ENCODE measurements at regions not wholly inside any gene's neighbourhood (a gene's known extent, or its start where the extent isn't known, plus 50 kb on each side); places are given as distances from the start of the nearest gene placed in this dataset.

- H3K27me3 ChIP-seq (ENCODE audit: insufficient read depth, low read length): no peaks in the 10 kb centered on the region
- H3K4me3 ChIP-seq (ENCODE audit: low read depth, low read length): no peak overlapping the region
- H3K9me3 ChIP-seq (ENCODE audit: insufficient read depth, low read depth, low read length): no peaks in the 10 kb centered on the region
- H2AFZ ChIP-seq (ENCODE audit: insufficient read depth, low read length, poor library complexity): no peak overlapping the region
- H3K79me2 ChIP-seq (ENCODE audit: control insufficient read depth, insufficient read depth, low read length, poor library complexity): no peaks in the 10 kb centered on the region
- no peak overlapping the region for H3K4ac ChIP-seq (ENCODE audit: low read depth, low read length)
- H3K23ac ChIP-seq (ENCODE audit: low read length): no peak overlapping the region
- no peak overlapping the region for H3K14ac ChIP-seq (ENCODE audit: low read length)
- H2BK12ac ChIP-seq (ENCODE audit: low read length): no peak overlapping the region
- H2BK120ac ChIP-seq (ENCODE audit: insufficient read depth, low read length, poor library complexity): no peak overlapping the region
- WGBS (ENCODE audit: extremely low coverage, insufficient coverage, insufficient read length): no CpG with 5 or more reads among the region's 2 CpGs
- no peak overlapping the region for H3K27ac ChIP-seq (ENCODE audit: low read depth, low read length)
- H3K4me1 ChIP-seq (ENCODE audit: control insufficient read depth in 1 of 2, insufficient read depth in 2 of 2, low read length in 2 of 2): no peaks in the 10 kb centered on the region
- H3K9ac ChIP-seq (ENCODE audit: low read length): no peak overlapping the region
- H3K36me3 ChIP-seq (ENCODE audit: control insufficient read depth in 1 of 2, insufficient read depth in 2 of 2, low read length in 2 of 2): no peaks in the 10 kb centered on the region
- H2BK5ac ChIP-seq (ENCODE audit: low read depth, low read length, poor library complexity): no peak overlapping the region
- H4K91ac ChIP-seq (ENCODE audit: low read depth, low read length): no peak overlapping the region
- H2AK5ac ChIP-seq (ENCODE audit: low read length): no peak overlapping the region
- H3K4me2 ChIP-seq (ENCODE audit: low read length): no peak overlapping the region
- H4K12ac ChIP-seq (ENCODE audit: low read depth, low read length): no peak overlapping the region
- H3K18ac ChIP-seq (ENCODE audit: low read length): no peak overlapping the region
- no peak overlapping the region for H4K8ac ChIP-seq (ENCODE audit: low read depth, low read length)
- DNase-seq: no peak
- no peaks in the 10 kb centered on the region for H3K79me1 ChIP-seq (ENCODE audit: low read length)
These were observed 139.6 kb upstream of the ZBTB20 start for GRCh38 chr3:115286529-115287197.

- Histone ChIP-seq H3K27ac (ENCODE audit: low read depth, low read length) (no peak overlapping the region), H3K79me1 (ENCODE audit: low read length) (no peaks in the 10 kb centered on the region), H3K14ac (ENCODE audit: low read length) (no peak overlapping the region), H2AFZ (ENCODE audit: insufficient read depth, low read length, poor library complexity) (no peak overlapping the region), H3K36me3 (ENCODE audit: control insufficient read depth in 1 of 2, insufficient read depth in 2 of 2, low read length in 2 of 2) (no peaks in the 10 kb centered on the region), H3K27me3 (ENCODE audit: insufficient read depth, low read length) (no peaks in the 10 kb centered on the region), H4K91ac (ENCODE audit: low read depth, low read length) (no peak overlapping the region), H3K23ac (ENCODE audit: low read length) (no peak overlapping the region), H3K79me2 (ENCODE audit: control insufficient read depth, insufficient read depth, low read length, poor library complexity) (no peaks in the 10 kb centered on the region), H3K9me3 (ENCODE audit: insufficient read depth, low read depth, low read length) (no peaks in the 10 kb centered on the region), H2BK12ac (ENCODE audit: low read length) (no peak overlapping the region), H3K4me1 (ENCODE audit: control insufficient read depth in 1 of 2, insufficient read depth in 2 of 2, low read length in 2 of 2) (no peaks in the 10 kb centered on the region), H3K4me2 (ENCODE audit: low read length) (no peak overlapping the region), H2BK5ac (ENCODE audit: low read depth, low read length, poor library complexity) (no peak overlapping the region), H2AK5ac (ENCODE audit: low read length) (no peak overlapping the region), H3K18ac (ENCODE audit: low read length) (no peak overlapping the region), H3K4ac (ENCODE audit: low read depth, low read length) (no peak overlapping the region), H4K8ac (ENCODE audit: low read depth, low read length) (no peak overlapping the region), H3K4me3 (ENCODE audit: low read depth, low read length) (no peak overlapping the region), H4K12ac (ENCODE audit: low read depth, low read length) (no peak overlapping the region), H2BK120ac (ENCODE audit: insufficient read depth, low read length, poor library complexity) (no peak overlapping the region), H3K9ac (ENCODE audit: low read length) (no peak overlapping the region)
- WGBS (ENCODE audit: extremely low coverage, insufficient coverage, insufficient read length): no CpG with 5 or more reads among the region's 2 CpGs
- DNase-seq: no peak
These were observed 140.1 kb upstream of the ZBTB20 start for GRCh38 chr3:115287198-115287597.

DNA sequence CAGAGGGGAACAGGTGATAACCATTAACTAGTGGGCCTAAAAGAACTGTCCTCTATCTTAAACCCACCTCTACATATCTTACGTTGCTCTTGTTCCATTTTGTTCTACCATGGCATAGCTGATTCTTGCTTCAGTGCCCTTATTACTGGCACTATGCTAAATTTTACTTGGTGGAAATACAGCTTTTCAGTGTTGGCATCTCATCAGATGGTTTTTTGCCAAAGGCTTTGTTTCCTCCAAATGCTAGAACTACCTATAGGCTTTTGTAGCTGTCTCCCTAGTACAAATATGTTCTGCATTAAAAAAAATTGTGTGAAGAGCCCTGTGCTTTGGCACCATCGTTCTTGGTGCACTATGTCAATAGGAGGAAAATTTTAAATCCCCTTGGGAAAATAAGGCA lies 145.0 kb upstream of the ZBTB20 start:
- H3K9me3 ChIP-seq (ENCODE audit: insufficient read depth, low read depth, low read length): no peaks in the 10 kb centered on the region
- no peak overlapping the region for H2AK5ac ChIP-seq (ENCODE audit: low read length)
- H2AFZ ChIP-seq (ENCODE audit: insufficient read depth, low read length, poor library complexity): no peak overlapping the region
- H3K14ac ChIP-seq (ENCODE audit: low read length): no peak overlapping the region
- no peaks in the 10 kb centered on the region for H3K27me3 ChIP-seq (ENCODE audit: insufficient read depth, low read length)
- no peak overlapping the region for H3K23ac ChIP-seq (ENCODE audit: low read length)
- H2BK12ac ChIP-seq (ENCODE audit: low read length): no peak overlapping the region
- H4K8ac ChIP-seq (ENCODE audit: low read depth, low read length): no peak overlapping the region
- no CpG with 5 or more reads among the region's 2 CpGs for WGBS (ENCODE audit: extremely low coverage, insufficient coverage, insufficient read length)
- no peak overlapping the region for H3K4ac ChIP-seq (ENCODE audit: low read depth, low read length)
- no peak overlapping the region for H2BK120ac ChIP-seq (ENCODE audit: insufficient read depth, low read length, poor library complexity)
- H3K27ac ChIP-seq (ENCODE audit: low read depth, low read length): no peak overlapping the region
- no peaks in the 10 kb centered on the region for H3K79me1 ChIP-seq (ENCODE audit: low read length)
- no peak overlapping the region for H3K4me3 ChIP-seq (ENCODE audit: low read depth, low read length)
- no peak overlapping the region for H3K4me2 ChIP-seq (ENCODE audit: low read length)
- no peak for DNase-seq
- H3K79me2 ChIP-seq (ENCODE audit: control insufficient read depth, insufficient read depth, low read length, poor library complexity): no peaks in the 10 kb centered on the region
- H3K9ac ChIP-seq (ENCODE audit: low read length): no peak overlapping the region
- H3K36me3 ChIP-seq (ENCODE audit: control insufficient read depth in 1 of 2, insufficient read depth in 2 of 2, low read length in 2 of 2): no peaks in the 10 kb centered on the region
- no peak overlapping the region for H4K12ac ChIP-seq (ENCODE audit: low read depth, low read length)
- no peak overlapping the region for H3K18ac ChIP-seq (ENCODE audit: low read length)
- no peak overlapping the region for H4K91ac ChIP-seq (ENCODE audit: low read depth, low read length)
- H3K4me1 ChIP-seq (ENCODE audit: control insufficient read depth in 1 of 2, insufficient read depth in 2 of 2, low read length in 2 of 2): no peaks in the 10 kb centered on the region
- no peak overlapping the region for H2BK5ac ChIP-seq (ENCODE audit: low read depth, low read length, poor library complexity)

GRCh38 chr3:115292677-115293165 lies 145.6 kb upstream of the ZBTB20 start:
- Histone ChIP-seq H3K27ac (ENCODE audit: low read depth, low read length) (no peak overlapping the region), H4K8ac (ENCODE audit: low read depth, low read length) (no peak overlapping the region), H2BK5ac (ENCODE audit: low read depth, low read length, poor library complexity) (no peak overlapping the region), H2BK120ac (ENCODE audit: insufficient read depth, low read length, poor library complexity) (no peak overlapping the region), H3K4ac (ENCODE audit: low read depth, low read length) (no peak overlapping the region), H3K4me1 (ENCODE audit: control insufficient read depth in 1 of 2, insufficient read depth in 2 of 2, low read length in 2 of 2) (no peaks in the 10 kb centered on the region), H3K27me3 (ENCODE audit: insufficient read depth, low read length) (no peaks in the 10 kb centered on the region), H3K79me1 (ENCODE audit: low read length) (no peaks in the 10 kb centered on the region), H3K4me3 (ENCODE audit: low read depth, low read length) (no peak overlapping the region), H3K9me3 (ENCODE audit: insufficient read depth, low read depth, low read length) (no peaks in the 10 kb centered on the region), H2BK12ac (ENCODE audit: low read length) (no peak overlapping the region), H3K79me2 (ENCODE audit: control insufficient read depth, insufficient read depth, low read length, poor library complexity) (no peaks in the 10 kb centered on the region), H3K4me2 (ENCODE audit: low read length) (no peak overlapping the region), H3K9ac (ENCODE audit: low read length) (no peak overlapping the region), H4K91ac (ENCODE audit: low read depth, low read length) (no peak overlapping the region), H3K36me3 (ENCODE audit: control insufficient read depth in 1 of 2, insufficient read depth in 2 of 2, low read length in 2 of 2) (no peaks in the 10 kb centered on the region), H3K18ac (ENCODE audit: low read length) (no peak overlapping the region), H4K12ac (ENCODE audit: low read depth, low read length) (no peak overlapping the region), H2AFZ (ENCODE audit: insufficient read depth, low read length, poor library complexity) (no peak overlapping the region), H3K14ac (ENCODE audit: low read length) (no peak overlapping the region), H2AK5ac (ENCODE audit: low read length) (no peak overlapping the region), H3K23ac (ENCODE audit: low read length) (no peak overlapping the region)
- DNase-seq: no peak
- no CpG with 5 or more reads among the region's 2 CpGs for WGBS (ENCODE audit: extremely low coverage, insufficient coverage, insufficient read length)
